OCI-LY1 (cell line): ENCODE measurements at regions not wholly inside any gene's neighbourhood (a gene's known extent, or its start where the extent isn't known, plus 50 kb on each side); places are given as distances from the start of the nearest gene placed in this dataset.

Source experiments
- H2AFZ ChIP-seq: fragments of 200-600 bp; sonication (generic), shearing (Covaris generic); 2 replicates; pipeline ENCODE4 v1.6.0; 2014; ENCODE audit warnings: antibody characterized with exemption, mild to moderate bottlenecking, low read length
- H3F3A ChIP-seq: fragments of 200-600 bp; sonication (generic), shearing (Covaris generic); 2 replicates; pipeline ENCODE4 v1.6.0; 2014; ENCODE audit warnings: mild to moderate bottlenecking, antibody characterized with exemption, low read length, moderate library complexity; ENCODE audit not compliant: insufficient read depth
- H3K27ac ChIP-seq: fragments of 200-600 bp; sonication (generic); 2 replicates; pipeline ENCODE4 v1.5.1; 2014; ENCODE audit warnings: low read length, mixed run types, mild to moderate bottlenecking, low read depth; ENCODE audit not compliant: poor library complexity, severe bottlenecking
- H3K27me3 ChIP-seq: fragments of 200-600 bp; sonication (generic); 2 replicates; pipeline ENCODE4 v1.6.0; 2014; ENCODE audit warnings: antibody characterized with exemption, mild to moderate bottlenecking, low read length, moderate library complexity; ENCODE audit not compliant: insufficient read depth
- H3K36me3 ChIP-seq: fragments of 200-600 bp; sonication (generic); 2 replicates; pipeline ENCODE4 v1.6.1; 2014; ENCODE audit warnings: mild to moderate bottlenecking, antibody characterized with exemption, low read length, moderate library complexity, mixed read lengths; ENCODE audit not compliant: insufficient read depth
- H3K4me1 ChIP-seq: fragments of 200-600 bp; sonication (generic); 2 replicates; pipeline ENCODE4 v1.5.1; 2014; ENCODE audit warnings: mild to moderate bottlenecking, low read length, moderate library complexity; ENCODE audit not compliant: insufficient read depth, severe bottlenecking
- H3K4me2 ChIP-seq: fragments of 200-600 bp; sonication (generic), shearing (Covaris generic); 2 replicates; pipeline ENCODE4 v1.6.1; 2014; ENCODE audit warnings: low read length
- H3K4me3 ChIP-seq: fragments of 200-600 bp; sonication (generic); 2 replicates; pipeline ENCODE4 v1.5.1; 2014; ENCODE audit warnings: low read length, low read depth, mild to moderate bottlenecking, mixed read lengths; ENCODE audit not compliant: poor library complexity, severe bottlenecking
- H3K79me2 ChIP-seq: fragments of 200-600 bp; shearing (Covaris generic); 2 replicates; pipeline ENCODE4 v1.6.1; 2016; ENCODE audit warnings: mixed run types, low read length, mixed read lengths; ENCODE audit not compliant: insufficient read depth
- H3K9ac ChIP-seq: fragments of 200-600 bp; sonication (generic), shearing (Covaris generic); 2 replicates; pipeline ENCODE4 v1.6.1; 2014; ENCODE audit warnings: mild to moderate bottlenecking, low read length, mixed read lengths
- H3K9me2 ChIP-seq: fragments of 200-600 bp; sonication (generic), shearing (Covaris generic); 2 replicates; pipeline ENCODE4 v1.6.1; 2014; ENCODE audit warnings: low read depth, mild to moderate bottlenecking, low read length, mixed read lengths
- H3K9me3 ChIP-seq: fragments of 200-600 bp; shearing (Covaris generic); 2 replicates; pipeline ENCODE4 v1.6.1; 2014; ENCODE audit warnings: low read length, mixed read lengths
- H4K20me1 ChIP-seq: fragments of 200-600 bp; sonication (generic), shearing (Covaris generic); 2 replicates; pipeline ENCODE4 v1.6.0; 2016; ENCODE audit warnings: mild to moderate bottlenecking, low read length; ENCODE audit not compliant: insufficient read depth
- CTCF ChIP-seq: fragments of 200-600 bp; sonication (generic), shearing (Covaris generic); IDR thresholded peaks from 2 replicates; pipeline ENCODE4 v1.5.1; 2017; ENCODE audit warnings: mild to moderate bottlenecking, antibody characterized with exemption, low read length, moderate library complexity, mixed read lengths
- EZH2 ChIP-seq: fragments of 200-600 bp; sonication (generic), shearing (Covaris generic); IDR thresholded peaks from 2 replicates; pipeline ENCODE4 v1.8.0; 2017; ENCODE audit warnings: borderline replicate concordance, mixed run types, mild to moderate bottlenecking, antibody characterized with exemption, low read length, moderate library complexity, mixed read lengths

- Histone ChIP-seq H3K9me2 (no peaks in the 10 kb centered on the region), H4K20me1 (no peaks in the 10 kb centered on the region), H3K27ac (no peak overlapping the region), H3K27me3 (no peaks in the 10 kb centered on the region), H3K4me1 (no peaks in the 10 kb centered on the region), H3K4me2 (no peak overlapping the region), H3F3A (no peaks in the 10 kb centered on the region), H3K9me3 (no peaks in the 10 kb centered on the region), H2AFZ (no peak overlapping the region), H3K9ac (no peak overlapping the region), H3K79me2 (no peaks in the 10 kb centered on the region), H3K36me3 (no peaks in the 10 kb centered on the region), H3K4me3 (no peak overlapping the region)
- TF ChIP-seq CTCF (no peak), EZH2 (no peak)
These were observed 81.9 kb upstream of the FRMD4A start for GRCh38 chr10:14412624-14413023.

GRCh38 chr10:14409856-14410458, 79.2 kb upstream of the FRMD4A start:
- Histone ChIP-seq H3K27me3 (no peaks in the 10 kb centered on the region), H3K4me2 (no peak overlapping the region), H3K36me3 (no peaks in the 10 kb centered on the region), H3K79me2 (no peaks in the 10 kb centered on the region), H3K4me3 (no peak overlapping the region), H3K9ac (no peak overlapping the region), H2AFZ (no peak overlapping the region), H3F3A (no peaks in the 10 kb centered on the region), H3K27ac (no peak overlapping the region), H3K9me3 (no peaks in the 10 kb centered on the region), H4K20me1 (no peaks in the 10 kb centered on the region), H3K4me1 (no peaks in the 10 kb centered on the region), H3K9me2 (no peaks in the 10 kb centered on the region)
- TF ChIP-seq CTCF, result no peak
- TF ChIP-seq EZH2, result no peak

GRCh38 chr10:14409247-14409646, 78.5 kb upstream of the FRMD4A start:
- Histone ChIP-seq H3K27me3 (no peaks in the 10 kb centered on the region), H3K4me1 (no peaks in the 10 kb centered on the region), H3K27ac (no peak overlapping the region), H4K20me1 (no peaks in the 10 kb centered on the region), H3K9ac (no peak overlapping the region), H3K36me3 (no peaks in the 10 kb centered on the region), H2AFZ (no peak overlapping the region), H3K9me2 (no peaks in the 10 kb centered on the region), H3K79me2 (no peaks in the 10 kb centered on the region), H3K4me3 (no peak overlapping the region), H3K9me3 (no peaks in the 10 kb centered on the region), H3K4me2 (no peak overlapping the region), H3F3A (no peaks in the 10 kb centered on the region)
- TF ChIP-seq EZH2, result no peak
- TF ChIP-seq CTCF, result no peak
